Stimulated activated CD4-positive, alpha-beta T cell treated with anti-CD3 and anti-CD28 coated beads, Interleukin-4, amount 100 ng/mL, for 24 hours (primary cell): ENCODE measurements at regions not wholly inside any gene's neighbourhood (a gene's known extent, or its start where the extent isn't known, plus 50 kb on each side); places are given as distances from the start of the nearest gene placed in this dataset.
"Not testable (repeated sequence)": the region's sequence is repeated elsewhere in the genome, so short reads cannot be mapped to it uniquely, and the experiment has no call there.

Experiments
- DNase-seq: peaks from one replicate; pipeline ENCODE4 v3.0.0-alpha.2; 2020

GRCh38 chrX:65971151-65971550 is 68.7 kb downstream of the VSIG4 start:
- DNase-seq: no peak

- DNase-seq: not testable (repeated sequence)
Observed at GRCh38 chrX:65967159-65967558, 72.7 kb downstream of the VSIG4 start.

- DNase-seq: no peak
Observed at GRCh38 chrX:65961714-65962113, 78.2 kb downstream of the VSIG4 start.

GRCh38 chrX:65948103-65948502 is 91.8 kb downstream of the VSIG4 start:
- DNase-seq: no peak

- DNase-seq: no peak
Observed at GRCh38 chrX:65941775-65942174, 98.1 kb downstream of the VSIG4 start.

GRCh38 chrX:65933085-65933589 is 106.7 kb downstream of the VSIG4 start:
- no peak for DNase-seq

- peak; percentile 52 for DNase-seq
Observed at GRCh38 chrX:65932173-65933084, 107.5 kb downstream of the VSIG4 start.

- DNase-seq: no peak
Observed at GRCh38 chrX:65928522-65928921, 111.4 kb downstream of the VSIG4 start.

GRCh38 chrX:65927386-65927785 is 112.5 kb downstream of the VSIG4 start:
- not testable (repeated sequence) for DNase-seq

- DNase-seq: peak; percentile 41
Observed at GRCh38 chrX:65926095-65927019, 113.5 kb downstream of the VSIG4 start.

- DNase-seq: no peak
Observed at GRCh38 chrX:65925592-65925991, 114.3 kb downstream of the VSIG4 start.

GRCh38 chrX:65925005-65925404 is 114.9 kb downstream of the VSIG4 start:
- DNase-seq: no peak

GRCh38 chrX:65921363-65921762 is 118.5 kb downstream of the VSIG4 start:
- DNase-seq: no peak

- no peak for DNase-seq
Observed at GRCh38 chrX:65920620-65921019, 119.3 kb downstream of the VSIG4 start.

- DNase-seq: no peak
Observed at GRCh38 chrX:65910899-65911298, 129.0 kb downstream of the VSIG4 start.

- no peak for DNase-seq
Observed at GRCh38 chrX:65903750-65904149, 136.1 kb downstream of the VSIG4 start.

- DNase-seq: no peak
Observed at GRCh38 chrX:65902011-65902410, 137.9 kb downstream of the VSIG4 start.

- no peak for DNase-seq
Observed at GRCh38 chrX:65900850-65901844, 138.7 kb downstream of the VSIG4 start.

- no peak for DNase-seq
Observed at GRCh38 chrX:65894133-65894532, 145.7 kb downstream of the VSIG4 start.

- DNase-seq: not testable (repeated sequence)
Observed at GRCh38 chrX:65891817-65892216, 148.1 kb downstream of the VSIG4 start.

GRCh38 chrX:65888150-65888549 is 151.7 kb downstream of the VSIG4 start:
- DNase-seq: not testable (repeated sequence)

- no peak for DNase-seq
Observed at GRCh38 chrX:65883556-65883955, 156.3 kb downstream of the VSIG4 start.
